Stomach smooth muscle (tissue), 2 donors: ENCODE measurements at regions not wholly inside any gene's neighbourhood (a gene's known extent, or its start where the extent isn't known, plus 50 kb on each side); places are given as distances from the start of the nearest gene placed in this dataset.
"Not testable (repeated sequence)": the region's sequence is repeated elsewhere in the genome, so short reads cannot be mapped to it uniquely, and the experiment has no call there.

ENCODE experiments used
- H3K27ac ChIP-seq: one replicate; pipeline ENCODE4 v1.7.0; 2013; ENCODE audit warnings: mild to moderate bottlenecking, low read length, inconsistent platforms
- H3K27me3 ChIP-seq, 2 donors: one replicate each; pipeline ENCODE4 v1.7.0; 2013; ENCODE audit warnings: low read length in 2 of 2; ENCODE audit not compliant: insufficient read depth in 2 of 2, control insufficient read depth in 1 of 2
- H3K36me3 ChIP-seq, 2 donors: one replicate each; pipeline ENCODE4 v1.7.0; 2013; ENCODE audit warnings: low read length in 2 of 2; ENCODE audit not compliant: control insufficient read depth in 2 of 2, insufficient read depth in 2 of 2
- H3K4me1 ChIP-seq: one replicate; pipeline ENCODE4 v1.7.0; 2013; ENCODE audit warnings: low read length; ENCODE audit not compliant: control insufficient read depth, insufficient read depth
- H3K4me3 ChIP-seq, 2 donors: one replicate each; pipeline ENCODE4 v1.7.0; 2013; ENCODE audit warnings: low read length in 2 of 2
- H3K9ac ChIP-seq, 2 donors: one replicate each; pipeline ENCODE4 v1.7.0; 2013; ENCODE audit warnings: low read length in 2 of 2, mild to moderate bottlenecking in 1 of 2
- H3K9me3 ChIP-seq, 2 donors: one replicate each; pipeline ENCODE4 v1.7.0; 2013; ENCODE audit warnings: low read length in 2 of 2; ENCODE audit not compliant: control insufficient read depth in 2 of 2
- donor health status: healthy.
- donor health status: Pancreatic carcinoma.

DNA sequence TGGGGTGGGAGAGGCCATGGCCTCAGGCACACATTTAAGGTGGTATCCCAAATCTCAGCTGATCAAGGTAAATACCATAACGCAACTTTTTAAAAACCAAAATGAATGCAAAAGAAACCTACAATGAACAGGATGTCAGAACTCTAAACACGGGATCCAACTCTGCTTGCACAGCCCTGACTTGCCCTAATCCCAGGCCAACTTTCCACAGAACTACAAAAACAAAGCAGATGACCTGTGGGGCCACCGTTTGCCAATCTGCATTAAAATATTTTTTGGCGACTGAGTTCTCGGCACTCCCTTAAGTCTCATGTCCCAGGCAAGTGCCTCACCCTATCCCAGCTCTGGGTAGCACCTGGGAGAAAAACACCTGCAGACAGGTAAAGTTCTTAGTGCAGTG, 110.5 kb downstream of the ZFP64 start:
- Histone ChIP-seq H3K9ac (no peak overlapping the region), H3K27me3 (no peaks in the 10 kb centered on the region), H3K4me3 (no peak overlapping the region), H3K27ac (no peak overlapping the region), H3K4me1 (no peaks in the 10 kb centered on the region), H3K36me3 (peaks cover 4% of the 10 kb centered on the region in 2 donors), H3K9me3 (no peaks in the 10 kb centered on the region)

DNA sequence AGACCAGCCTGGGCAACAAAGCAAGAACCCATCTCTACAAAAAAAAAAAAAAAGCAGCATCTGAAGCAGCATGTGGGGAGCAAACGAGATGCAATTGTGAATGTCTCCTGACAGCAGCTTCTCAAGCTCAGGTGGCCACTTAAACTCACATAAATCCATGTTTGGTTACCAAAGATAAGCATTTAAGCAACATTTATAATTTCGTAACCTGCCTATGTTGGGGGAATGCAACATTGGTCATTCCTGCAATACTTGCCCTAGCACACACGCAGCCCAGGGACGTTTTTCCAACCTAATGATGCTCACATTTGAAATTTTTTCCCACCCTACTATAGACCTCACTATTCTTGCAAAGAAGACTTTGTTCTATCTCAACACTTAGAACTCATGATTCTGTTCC, 113.3 kb downstream of the ZFP64 start:
- Histone ChIP-seq H3K36me3 (no peaks in the 10 kb centered on the region), H3K4me3 (no peak overlapping the region), H3K27ac (no peak overlapping the region), H3K4me1 (no peaks in the 10 kb centered on the region), H3K9me3 (no peaks in the 10 kb centered on the region), H3K27me3 (no peaks in the 10 kb centered on the region), H3K9ac (no peak overlapping the region)

DNA sequence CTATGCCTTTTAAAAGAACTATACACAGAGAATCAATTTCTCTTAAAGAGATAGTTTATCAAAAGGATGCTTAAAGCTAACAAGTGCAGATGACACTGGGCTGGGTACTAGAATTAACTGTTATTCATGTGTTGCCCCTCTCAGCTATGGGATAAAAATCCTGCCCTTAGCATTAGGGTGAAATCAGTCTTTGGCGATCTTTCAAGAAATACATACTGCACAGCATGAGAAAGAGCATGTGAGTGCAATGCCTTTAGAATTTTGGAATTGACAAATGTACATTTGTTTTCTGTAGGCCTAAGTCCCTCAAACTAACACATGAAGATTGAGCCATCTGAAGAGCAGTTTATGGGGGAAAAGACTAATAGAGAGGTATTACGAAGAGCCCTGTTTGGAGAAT, 115.4 kb downstream of the ZFP64 start:
- H3K9ac ChIP-seq = no peak overlapping the region
- H3K27ac ChIP-seq = no peak overlapping the region
- peaks cover 0 to 3% of the 10 kb centered on the region in 2 donors for H3K36me3 ChIP-seq
- no peaks in the 10 kb centered on the region for H3K4me1 ChIP-seq
- H3K27me3 ChIP-seq = no peaks in the 10 kb centered on the region
- no peak overlapping the region for H3K4me3 ChIP-seq
- H3K9me3 ChIP-seq = no peaks in the 10 kb centered on the region

DNA sequence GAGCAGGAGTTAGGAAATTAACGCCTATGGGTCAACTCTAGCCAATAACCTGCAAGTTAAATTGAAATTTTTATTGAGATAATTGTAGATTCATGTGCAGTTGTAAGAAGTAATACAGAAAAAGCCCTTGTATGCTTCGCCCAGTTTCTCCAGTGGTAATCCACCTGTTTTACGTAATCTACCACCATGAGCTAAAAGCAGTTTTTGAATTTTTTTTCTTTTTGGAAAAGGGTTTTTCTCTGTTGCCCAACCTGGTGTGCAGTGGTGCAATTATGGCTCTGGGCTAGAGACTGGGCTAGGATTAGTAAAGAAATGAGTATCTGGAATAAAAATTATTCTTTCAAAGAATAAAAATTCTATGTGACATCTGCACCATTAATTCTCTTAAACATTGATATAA, 116.2 kb downstream of the ZFP64 start:
- no peaks in the 10 kb centered on the region for H3K4me1 ChIP-seq
- H3K27ac ChIP-seq = no peak overlapping the region
- no peaks in the 10 kb centered on the region for H3K27me3 ChIP-seq
- H3K9me3 ChIP-seq = no peaks in the 10 kb centered on the region
- H3K36me3 ChIP-seq = peaks cover 0 to 3% of the 10 kb centered on the region in 2 donors
- no peak overlapping the region for H3K9ac ChIP-seq
- no peak overlapping the region for H3K4me3 ChIP-seq

DNA sequence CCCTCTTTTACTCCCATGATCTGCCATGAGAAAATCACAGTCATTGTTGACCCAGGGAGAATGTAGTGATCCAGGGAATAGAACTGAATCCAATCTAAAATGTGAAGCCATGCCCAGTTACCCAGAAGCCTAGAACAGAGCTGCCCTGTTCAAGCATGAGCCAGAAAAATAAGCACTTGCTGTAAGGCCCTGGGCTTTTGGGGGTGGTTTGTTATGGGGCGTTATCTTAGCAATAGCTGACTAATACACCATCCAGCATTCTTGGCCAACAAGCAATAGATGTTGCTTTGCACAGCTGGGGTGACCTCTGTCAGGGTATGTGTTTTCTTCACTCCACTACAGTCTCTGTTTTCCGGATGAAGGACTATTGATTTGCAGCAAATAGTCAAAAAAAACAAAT, 120.4 kb downstream of the ZFP64 start:
- no peak overlapping the region for H3K27ac ChIP-seq
- H3K4me1 ChIP-seq = no peaks in the 10 kb centered on the region
- H3K36me3 ChIP-seq = peaks cover 0 to 3% of the 10 kb centered on the region in 2 donors
- H3K9me3 ChIP-seq = no peaks in the 10 kb centered on the region
- no peaks in the 10 kb centered on the region for H3K27me3 ChIP-seq
- no peak overlapping the region for H3K4me3 ChIP-seq
- no peak overlapping the region for H3K9ac ChIP-seq

DNA sequence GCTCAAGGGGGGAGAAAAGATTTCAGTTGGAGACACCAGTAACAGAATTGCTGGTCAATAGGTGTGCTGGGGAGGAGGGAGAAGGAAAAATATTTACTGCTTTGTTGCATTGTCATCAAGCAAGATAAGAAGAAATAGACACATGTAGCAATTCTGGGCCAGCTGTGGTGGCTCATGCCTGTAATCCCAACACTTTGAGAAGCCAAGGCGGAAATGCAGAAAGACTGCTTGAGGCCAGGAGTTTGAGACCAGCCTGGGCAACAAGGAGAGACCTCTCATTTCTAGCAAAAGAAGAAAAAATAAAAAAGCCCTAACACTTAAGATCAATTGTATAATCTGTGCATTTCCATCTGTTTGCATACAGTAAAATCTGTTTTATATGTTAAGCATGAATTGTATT, 126.6 kb downstream of the ZFP64 start:
- no peaks in the 10 kb centered on the region for H3K36me3 ChIP-seq
- no peak overlapping the region for H3K27ac ChIP-seq
- H3K27me3 ChIP-seq = no peaks in the 10 kb centered on the region
- no peak overlapping the region for H3K4me3 ChIP-seq
- H3K4me1 ChIP-seq = peaks cover 2% of the 10 kb centered on the region
- H3K9ac ChIP-seq = no peak overlapping the region
- peaks cover 0 to 3% of the 10 kb centered on the region in 2 donors for H3K9me3 ChIP-seq

DNA sequence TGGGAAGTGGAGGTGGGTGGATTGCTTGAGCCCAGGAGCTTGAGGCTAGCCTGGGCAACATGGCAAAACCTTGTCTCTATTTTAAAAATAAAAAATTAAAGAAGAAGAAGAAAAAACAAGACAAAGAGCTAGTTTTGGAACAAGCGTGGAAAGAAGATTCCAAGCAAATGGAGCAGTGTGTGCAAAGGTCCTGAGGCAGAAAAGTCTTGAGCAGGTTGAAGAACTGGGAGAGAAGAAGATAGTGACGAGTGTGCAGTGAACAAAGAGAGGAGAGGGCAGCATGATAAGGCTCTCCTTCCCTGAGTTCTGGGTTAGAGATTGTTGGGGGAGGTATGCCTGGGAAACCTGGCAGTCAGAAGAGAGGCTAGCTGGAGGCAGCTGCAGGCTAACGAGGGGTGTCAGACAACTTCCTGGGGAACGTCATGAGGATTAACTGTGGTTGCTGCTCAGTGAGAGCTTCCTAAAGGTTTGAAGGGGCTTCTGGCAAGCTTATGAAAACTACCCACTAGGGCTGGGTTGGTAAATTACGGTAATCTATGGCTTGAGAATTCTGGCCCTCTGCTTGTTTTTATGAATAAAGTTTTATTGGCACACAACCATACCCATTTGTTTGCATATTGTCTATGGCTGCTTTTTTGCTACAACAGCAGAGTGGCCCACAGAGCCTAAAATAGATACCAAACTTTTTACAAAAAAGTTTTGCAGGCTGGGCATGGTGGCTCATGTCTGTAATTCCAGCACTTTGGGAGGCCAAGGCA, 128.9 kb downstream of the ZFP64 start:
- Histone ChIP-seq H3K27me3 (no peaks in the 10 kb centered on the region), H3K9ac (no peak overlapping the region), H3K9me3 (peaks cover 0 to 3% of the 10 kb centered on the region in 2 donors), H3K4me1 (peaks cover 2% of the 10 kb centered on the region), H3K36me3 (no peaks in the 10 kb centered on the region), H3K4me3 (no peak overlapping the region), H3K27ac (no peak overlapping the region)

DNA sequence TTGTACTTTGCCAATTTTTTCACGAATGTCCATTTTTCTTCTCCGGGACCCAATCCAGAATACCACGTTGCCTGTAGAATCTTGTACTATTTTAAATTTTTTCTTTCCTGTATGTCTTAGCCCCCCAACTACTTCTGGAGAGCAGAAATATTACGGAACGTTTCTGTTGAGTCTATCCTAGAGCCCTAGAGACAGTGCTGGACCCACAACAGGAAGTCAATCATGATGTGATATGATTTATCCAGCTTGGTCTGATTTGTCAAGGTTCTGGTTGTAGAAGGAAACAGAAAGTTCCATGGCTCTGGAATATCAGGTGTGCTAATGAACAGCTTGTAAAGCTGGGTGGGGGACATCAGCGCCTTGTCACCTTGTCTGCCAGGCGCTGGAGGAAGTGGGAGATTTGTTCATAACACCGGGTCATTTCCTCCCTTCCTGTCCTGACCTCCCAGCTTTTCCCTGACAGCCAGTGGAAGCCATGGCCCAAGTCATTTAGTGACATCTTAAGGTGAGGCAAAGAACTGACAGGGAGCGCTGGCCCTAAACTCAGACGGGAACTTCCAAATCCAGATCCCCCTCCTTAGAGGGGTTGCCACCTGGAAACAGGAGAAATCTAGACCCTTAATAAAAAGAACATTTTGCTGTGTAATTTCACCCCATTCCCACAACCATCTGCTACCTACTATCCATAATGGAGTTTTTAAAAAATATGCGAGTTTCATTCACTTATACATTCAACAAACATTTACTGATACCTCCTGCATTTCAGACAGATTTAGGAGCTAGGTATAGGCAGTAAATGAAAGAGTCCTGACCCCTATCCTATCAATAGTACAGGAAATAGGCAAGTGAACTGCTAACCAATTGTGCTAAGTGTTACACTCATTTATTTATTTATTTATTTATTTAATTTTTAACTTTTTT, 130.5 kb downstream of the ZFP64 start:
- Histone ChIP-seq H3K4me3 (no peak overlapping the region), H3K9ac (no peak overlapping the region), H3K27me3 (no peaks in the 10 kb centered on the region), H3K36me3 (no peaks in the 10 kb centered on the region), H3K27ac (no peak overlapping the region), H3K9me3 (peaks cover 3 to 14% of the 10 kb centered on the region in 2 donors), H3K4me1 (peaks cover 2% of the 10 kb centered on the region)

DNA sequence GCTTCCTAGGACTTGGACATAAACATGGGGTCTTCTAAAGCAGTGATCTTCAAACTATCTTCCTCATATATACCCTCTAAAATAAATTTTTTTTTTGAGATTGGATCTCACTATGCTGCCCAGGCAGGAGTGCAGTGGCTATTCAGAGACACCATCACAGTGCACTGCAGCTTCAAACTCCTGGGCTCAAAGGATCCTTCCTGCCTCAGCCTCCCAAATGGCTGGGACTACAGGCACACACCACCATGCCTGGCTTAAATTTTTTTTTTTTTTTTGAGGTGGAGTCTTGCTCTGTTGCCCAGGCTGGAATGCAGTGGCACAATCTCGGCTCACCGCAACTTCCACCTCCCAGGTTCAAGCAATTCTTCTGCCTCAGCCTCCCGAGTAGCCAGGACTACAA, 134.4 kb downstream of the ZFP64 start:
- not testable (repeated sequence) for H3K4me3 ChIP-seq, H3K27me3 ChIP-seq, H3K4me1 ChIP-seq, H3K9ac ChIP-seq, H3K27ac ChIP-seq, H3K36me3 ChIP-seq
- peaks cover 3 to 11% of the 10 kb centered on the region in 2 donors for H3K9me3 ChIP-seq

DNA sequence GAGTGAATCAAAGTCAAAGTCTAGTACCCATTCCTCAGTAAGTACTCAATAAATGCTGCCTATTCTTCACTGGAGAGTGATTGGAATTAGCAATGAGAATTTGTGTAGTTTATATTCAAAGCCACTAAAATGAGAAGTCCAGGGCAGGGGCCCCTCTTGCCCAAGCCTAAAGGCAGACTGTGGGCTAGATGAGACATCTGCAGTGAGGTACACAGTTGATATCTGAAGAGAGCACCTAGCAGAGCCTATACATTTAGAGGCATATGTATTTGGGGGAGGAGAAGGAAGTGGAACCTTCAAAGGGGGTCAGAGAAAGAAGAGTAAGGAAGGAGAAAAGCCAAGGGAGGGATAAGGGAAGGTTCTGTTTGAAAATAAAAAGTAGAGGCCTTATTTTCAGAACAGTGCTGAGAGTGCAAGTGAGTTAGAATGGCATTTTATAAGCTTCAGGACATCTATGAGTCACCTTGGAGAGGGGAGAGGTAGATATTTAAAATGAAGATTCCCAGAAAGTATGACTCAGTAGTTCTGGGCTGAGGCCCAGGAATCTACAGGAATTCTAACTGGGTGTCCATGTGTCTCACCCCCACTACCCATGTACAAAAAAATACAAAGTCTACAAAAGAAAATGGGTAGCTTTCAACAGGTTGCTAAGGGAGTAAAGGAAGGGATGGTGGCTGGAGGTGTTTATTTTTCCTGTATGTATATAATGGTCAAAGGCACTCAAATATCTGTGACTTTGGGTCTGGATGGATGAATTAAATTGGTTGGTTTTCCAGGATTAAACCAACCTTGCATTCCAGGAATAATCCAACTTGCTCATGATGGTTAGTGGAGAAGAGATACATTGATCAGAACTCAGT, 135.1 kb downstream of the ZFP64 start:
- H3K9ac ChIP-seq = no peak overlapping the region
- H3K27ac ChIP-seq = no peak overlapping the region
- H3K4me1 ChIP-seq = no peaks in the 10 kb centered on the region
- no peaks in the 10 kb centered on the region for H3K36me3 ChIP-seq
- peaks cover 3 to 11% of the 10 kb centered on the region in 2 donors for H3K9me3 ChIP-seq
- H3K4me3 ChIP-seq = no peak overlapping the region
- H3K27me3 ChIP-seq = no peaks in the 10 kb centered on the region
